HepG2 (cell line): ENCODE measurements at regions not wholly inside any gene's neighbourhood (a gene's known extent, or its start where the extent isn't known, plus 50 kb on each side); places are given as distances from the start of the nearest gene placed in this dataset.

ENCODE experiments used
- ARNT ChIP-seq: fragments of 450-650 bp; IDR thresholded peaks from 2 replicates; pipeline ENCODE4 v1.6.1; 2017
- CTCF ChIP-seq: sonication (generic); formaldehyde crosslinking; IDR thresholded peaks from 2 replicates; pipeline ENCODE4 v1.5.0; 2020; ENCODE audit warnings: mild to moderate bottlenecking, missing genetic modification reagents, moderate library complexity
- HNRNPUL1 ChIP-seq: fragments of 200-400 bp; formaldehyde crosslinking; IDR thresholded peaks from 2 replicates; pipeline ENCODE4 v1.6.1; 2017; ENCODE audit warnings: low read depth, mild to moderate bottlenecking, low read length, moderate library complexity
- SMC3 ChIP-seq: IDR thresholded peaks from 2 replicates; pipeline ENCODE4 v1.6.1; 2011; ENCODE audit warnings: low read length, improper control_type of control experiment
- ZNF225 ChIP-seq: sonication (generic); formaldehyde crosslinking; IDR thresholded peaks from 2 replicates; pipeline ENCODE4 v1.4.0; 2020; ENCODE audit warnings: mild to moderate bottlenecking, missing genetic modification reagents
- ZNF629 ChIP-seq: sonication (generic); formaldehyde crosslinking; conservative IDR thresholded peaks from 2 replicates; pipeline ENCODE4 v1.5.0; 2020; ENCODE audit warnings: missing genetic modification reagents
- ZNF740 ChIP-seq: sonication (generic); formaldehyde crosslinking; IDR thresholded peaks from 2 replicates; pipeline ENCODE4 v1.4.0; 2020; ENCODE audit warnings: missing genetic modification reagents

GRCh38 chr4:89576246-89576645 is 260.7 kb downstream of the SNCA start:
- TF ChIP-seq ZNF740 (no peak), SMC3 (no peak), CTCF (CRISPR knock-in tag) (no peak), HNRNPUL1 (no peak), ARNT (no peak), ZNF629 (CRISPR knock-in tag) (no peak), ZNF225 (no peak)
